GM23338 (cell line): ENCODE measurements at regions not wholly inside any gene's neighbourhood (a gene's known extent, or its start where the extent isn't known, plus 50 kb on each side); places are given as distances from the start of the nearest gene placed in this dataset.

Experiments used
- ATAC-seq: fragments of 200-7000 bp; cut with Tn5 transposase; 3 replicates; pipeline ENCODE4 v1.9.1; 2020
- DNase-seq: peaks from one replicate; pipeline ENCODE4 v3.0.0-alpha.2; 2015; ENCODE audit warnings: low spot score
- H2AFZ ChIP-seq: fragments of 200-600 bp; sonication (generic); 2 replicates; pipeline ENCODE4 v1.8.0; 2016; ENCODE audit warnings: antibody characterized with exemption, mild to moderate bottlenecking, moderate library complexity
- H3F3A ChIP-seq: fragments of 200-600 bp; sonication (generic); replicated peaks from 2 replicates; pipeline ENCODE4 v1.8.0; 2017; ENCODE audit warnings: antibody characterized with exemption, mixed run types, low read depth
- H3K27ac ChIP-seq: fragments of 200-600 bp; sonication (generic); 2 replicates; pipeline ENCODE4 v1.6.1; 2016; ENCODE audit warnings: low read depth
- H3K27me3 ChIP-seq: fragments of 200-600 bp; sonication (generic); 2 replicates; pipeline ENCODE4 v1.8.0; 2016; ENCODE audit warnings: mild to moderate bottlenecking, mixed run types, moderate library complexity; ENCODE audit not compliant: insufficient read depth
- H3K36me3 ChIP-seq: fragments of 200-600 bp; sonication (generic); 2 replicates; pipeline ENCODE4 v1.8.0; 2016; ENCODE audit warnings: mild to moderate bottlenecking; ENCODE audit not compliant: insufficient read depth
- H3K4me1 ChIP-seq: fragments of 200-600 bp; sonication (generic); 2 replicates; pipeline ENCODE4 v1.8.0; 2016; ENCODE audit warnings: mild to moderate bottlenecking, moderate library complexity; ENCODE audit not compliant: insufficient read depth
- H3K4me2 ChIP-seq: fragments of 200-600 bp; sonication (generic); 2 replicates; pipeline ENCODE4 v1.7.1; 2017; ENCODE audit warnings: mixed run types
- H3K4me3 ChIP-seq: fragments of 200-600 bp; sonication (generic); 2 replicates; pipeline ENCODE4 v1.6.1; 2016; ENCODE audit warnings: mixed run types
- H3K79me2 ChIP-seq: fragments of 200-600 bp; sonication (generic); replicated peaks from 2 replicates; pipeline ENCODE4 v1.8.0; 2017; ENCODE audit warnings: mild to moderate bottlenecking; ENCODE audit not compliant: insufficient read depth
- H3K9me2 ChIP-seq: fragments of 200-600 bp; sonication (generic); 2 replicates; pipeline ENCODE4 v1.8.0; 2017; ENCODE audit not compliant: insufficient read depth
- H4K20me1 ChIP-seq: fragments of 200-600 bp; sonication (generic); replicated peaks from 2 replicates; pipeline ENCODE4 v1.8.0; 2017; ENCODE audit warnings: mild to moderate bottlenecking; ENCODE audit not compliant: insufficient read depth
- H3K27ac Mint-ChIP-seq: 2 replicates; pipeline ENCODE4 v1.8.0; 2020; ENCODE audit warnings: inconsistent platforms, mild to moderate bottlenecking, moderate library complexity, mixed read lengths
- H3K27me3 Mint-ChIP-seq: 3 replicates; pipeline ENCODE4 v1.8.0; 2022; ENCODE audit warnings: low read depth, mild to moderate bottlenecking, moderate library complexity, mixed read lengths, inconsistent platforms; ENCODE audit not compliant: insufficient read depth, poor library complexity
- H3K36me3 Mint-ChIP-seq: 3 replicates; pipeline ENCODE4 v1.8.0; 2021; ENCODE audit warnings: low read depth, mild to moderate bottlenecking, inconsistent platforms, moderate library complexity, mixed read lengths
- H3K4me1 Mint-ChIP-seq: 3 replicates; pipeline ENCODE4 v1.8.0; 2020; ENCODE audit warnings: mild to moderate bottlenecking, inconsistent platforms, mixed read lengths
- H3K4me3 Mint-ChIP-seq: 3 replicates; pipeline ENCODE4 v1.8.0; 2021; ENCODE audit warnings: moderate library complexity, mild to moderate bottlenecking, inconsistent platforms, mixed read lengths
- H3K9me3 Mint-ChIP-seq: 3 replicates; pipeline ENCODE4 v1.8.0; 2020; ENCODE audit warnings: moderate library complexity, mild to moderate bottlenecking, inconsistent platforms, mixed read lengths
- CTCF ChIP-seq, 2 experiments: fragments of 200-600 bp in 1 of 2; sonication (generic) in 1 of 2; conservative IDR thresholded peaks; 2 replicates each; pipeline versions ENCODE4 v1.5.1 to v1.6.1; 2016 to 2017; ENCODE audit warnings: antibody characterized with exemption in 2 of 2, low read depth in 2 of 2, mild to moderate bottlenecking in 2 of 2, moderate library complexity in 1 of 2
- JUNB ChIP-seq: IDR thresholded peaks from one replicate; pipeline ENCODE4 v1.6.1; 2016; ENCODE audit warnings: antibody characterized with exemption; ENCODE audit not compliant: unreplicated experiment
- NANOG ChIP-seq: IDR thresholded peaks from 2 replicates; pipeline ENCODE4 v1.6.1; 2016; ENCODE audit warnings: antibody characterized with exemption, borderline replicate concordance
- POLR2AphosphoS5 ChIP-seq: IDR thresholded peaks from 2 replicates; pipeline ENCODE4 v1.6.1; 2016; ENCODE audit warnings: antibody characterized with exemption, low read depth
- ZNF331 ChIP-seq: fragments of 250-450 bp; sonication (Bioruptor Pico); IDR thresholded peaks from 2 replicates; pipeline ENCODE4 v1.5.0; 2020; ENCODE audit warnings: low read depth, mild to moderate bottlenecking, moderate library complexity
- ZNF462 ChIP-seq: fragments of 250-450 bp; sonication (Bioruptor Pico); IDR thresholded peaks from 2 replicates; pipeline ENCODE4 v1.5.0; 2020; ENCODE audit warnings: mild to moderate bottlenecking, moderate library complexity
- TF ChIP-seq, protein P1 (sequence below): IDR thresholded peaks from one replicate; pipeline ENCODE4 v1.6.1; 2018; ENCODE audit warnings: antibody characterized with exemption; ENCODE audit not compliant: unreplicated experiment

GRCh38 chr20:22836211-22836610 is 198.9 kb upstream of the SSTR4 start (continued):
- TF ChIP-seq ZNF462 (CRISPR knock-in tag) (no peak), JUNB (no peak), POLR2AphosphoS5 (no peak), NANOG (no peak), ZNF331 (CRISPR knock-in tag) (no peak), CTCF (conservative IDR thresholded peaks at IDR 0.05; ENCODE audit: low read depth in 2 of 2) (no peak)

GRCh38 chr20:22836877-22837276 is 198.2 kb upstream of the SSTR4 start:
- H2AFZ ChIP-seq: no peak overlapping the region
- ATAC-seq (no peak), DNase-seq (no peak)
- H3F3A ChIP-seq: no peaks in the 10 kb centered on the region
- Mint-ChIP-seq H3K4me3 (no peak overlapping the region), H3K27me3 (peaks cover 2% of the 10 kb centered on the region), H3K27ac (no peak overlapping the region; the same call in 1 of the 2 replicates), H3K4me1 (no peaks in the 10 kb centered on the region), H3K9me3 (no peaks in the 10 kb centered on the region), H3K36me3 (no peaks in the 10 kb centered on the region)
- H3K27me3 ChIP-seq: no peaks in the 10 kb centered on the region
- H4K20me1 ChIP-seq: no peaks in the 10 kb centered on the region
- peaks cover 9% of the 10 kb centered on the region for H3K9me2 ChIP-seq
- H3K4me3 ChIP-seq: no peak overlapping the region
- H3K36me3 ChIP-seq: no peaks in the 10 kb centered on the region
- no peak overlapping the region for H3K4me2 ChIP-seq
- H3K4me1 ChIP-seq: no peaks in the 10 kb centered on the region
- H3K27ac ChIP-seq: no peak overlapping the region
- no peaks in the 10 kb centered on the region for H3K79me2 ChIP-seq
- TF ChIP-seq, protein P1, sequence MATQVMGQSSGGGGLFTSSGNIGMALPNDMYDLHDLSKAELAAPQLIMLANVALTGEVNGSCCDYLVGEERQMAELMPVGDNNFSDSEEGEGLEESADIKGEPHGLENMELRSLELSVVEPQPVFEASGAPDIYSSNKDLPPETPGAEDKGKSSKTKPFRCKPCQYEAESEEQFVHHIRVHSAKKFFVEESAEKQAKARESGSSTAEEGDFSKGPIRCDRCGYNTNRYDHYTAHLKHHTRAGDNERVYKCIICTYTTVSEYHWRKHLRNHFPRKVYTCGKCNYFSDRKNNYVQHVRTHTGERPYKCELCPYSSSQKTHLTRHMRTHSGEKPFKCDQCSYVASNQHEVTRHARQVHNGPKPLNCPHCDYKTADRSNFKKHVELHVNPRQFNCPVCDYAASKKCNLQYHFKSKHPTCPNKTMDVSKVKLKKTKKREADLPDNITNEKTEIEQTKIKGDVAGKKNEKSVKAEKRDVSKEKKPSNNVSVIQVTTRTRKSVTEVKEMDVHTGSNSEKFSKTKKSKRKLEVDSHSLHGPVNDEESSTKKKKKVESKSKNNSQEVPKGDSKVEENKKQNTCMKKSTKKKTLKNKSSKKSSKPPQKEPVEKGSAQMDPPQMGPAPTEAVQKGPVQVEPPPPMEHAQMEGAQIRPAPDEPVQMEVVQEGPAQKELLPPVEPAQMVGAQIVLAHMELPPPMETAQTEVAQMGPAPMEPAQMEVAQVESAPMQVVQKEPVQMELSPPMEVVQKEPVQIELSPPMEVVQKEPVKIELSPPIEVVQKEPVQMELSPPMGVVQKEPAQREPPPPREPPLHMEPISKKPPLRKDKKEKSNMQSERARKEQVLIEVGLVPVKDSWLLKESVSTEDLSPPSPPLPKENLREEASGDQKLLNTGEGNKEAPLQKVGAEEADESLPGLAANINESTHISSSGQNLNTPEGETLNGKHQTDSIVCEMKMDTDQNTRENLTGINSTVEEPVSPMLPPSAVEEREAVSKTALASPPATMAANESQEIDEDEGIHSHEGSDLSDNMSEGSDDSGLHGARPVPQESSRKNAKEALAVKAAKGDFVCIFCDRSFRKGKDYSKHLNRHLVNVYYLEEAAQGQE: no peak
